GM12878 (cell line): ENCODE measurements at regions not wholly inside any gene's neighbourhood (a gene's known extent, or its start where the extent isn't known, plus 50 kb on each side); places are given as distances from the start of the nearest gene placed in this dataset.

Experiments
- ATAC-seq: fragments of 200-7000 bp; cut with Tn5 transposase; 3 replicates; pipeline ENCODE4 v1.9.1; 2020; ENCODE audit warnings: mild to moderate bottlenecking, moderate library complexity
- BruUV-seq: library from RNA; stranded (reverse); fragments of 400-500 nt; replicated peaks from 2 replicates; lab custom pipeline; 2021; lab: Mats Ljungman, UMichigan
- CTCF ChIA-PET: fragments of 300-600 bp; sonication (Branson Sonifier 250); formaldehyde crosslinking; extraction: SDS; loops from one replicate; lab custom pipeline; 2021; ENCODE audit warnings: inconsistent platforms; lab: Yijun Ruan, JAX
- POLR2A ChIA-PET: fragments of 350-600 bp; formaldehyde crosslinking; extraction: SDS; loops from one replicate; lab custom pipeline; 2021; ENCODE audit warnings: inconsistent platforms; lab: Charles Lee
- RAD21 ChIA-PET: fragments of 300-600 bp; sonication (Branson Sonifier 250); formaldehyde crosslinking; loops from one replicate; lab custom pipeline; 2023; ENCODE audit warnings: antibody characterized with exemption; ENCODE audit not compliant: unreplicated experiment; lab: Charles Lee
- SMC1A ChIA-PET: fragments of 300-600 bp; sonication (Branson Sonifier 250); formaldehyde crosslinking; loops from one replicate; lab custom pipeline; 2023; ENCODE audit not compliant: unreplicated experiment, uncharacterized antibody; lab: Charles Lee
- DNase-seq: peaks from one replicate; pipeline ENCODE4 v3.0.0-alpha.2; 2011; ENCODE audit warnings: low read depth, low spot score
- FAIRE-seq: peaks from 3 replicates; lab custom pipeline; 2011; peaks lifted over from hg19 to GRCh38; lab: Jason Lieb, UNC
- H2AFZ ChIP-seq: 2 replicates; pipeline ENCODE4 v1.6.0; 2011; ENCODE audit warnings: low read depth, low read length, control low read depth; ENCODE audit not compliant: control insufficient read depth
- H3K27ac ChIP-seq: 2 replicates; pipeline ENCODE4 v1.5.1; 2011; ENCODE audit warnings: control low read depth; ENCODE audit not compliant: control insufficient read depth, insufficient read depth
- H3K27me3 ChIP-seq, 2 experiments: replicated peaks in 1 of 2; 2 replicates each; pipeline versions ENCODE4 v1.6.0 to v1.6.1; 2011; ENCODE audit warnings: low read length in 1 of 2; ENCODE audit not compliant: control insufficient read depth in 2 of 2, insufficient read depth in 2 of 2
- H3K36me3 ChIP-seq, 2 experiments: 2 replicates each; pipeline ENCODE4 v1.5.1; 2011; ENCODE audit warnings: low read length in 1 of 2; ENCODE audit not compliant: control insufficient read depth in 2 of 2, insufficient read depth in 2 of 2
- H3K4me1 ChIP-seq: 2 replicates; pipeline ENCODE4 v1.6.1; 2011; ENCODE audit warnings: mild to moderate bottlenecking, low read length, moderate library complexity, mixed read lengths; ENCODE audit not compliant: control insufficient read depth, insufficient read depth
- H3K4me2 ChIP-seq: 2 replicates; pipeline ENCODE4 v1.6.0; 2011; ENCODE audit warnings: control low read depth; ENCODE audit not compliant: control insufficient read depth, insufficient read depth
- H3K4me3 ChIP-seq: fragments of 200-600 bp; sonication (generic); 2 replicates; pipeline ENCODE4 v1.5.1; 2016
- H3K79me2 ChIP-seq: 2 replicates; pipeline ENCODE4 v1.6.0; 2011; ENCODE audit warnings: low read length; ENCODE audit not compliant: control insufficient read depth, insufficient read depth
- H3K9ac ChIP-seq: 2 replicates; pipeline ENCODE4 v1.8.0; 2011; ENCODE audit warnings: low read length, control low read depth, mixed read lengths; ENCODE audit not compliant: control insufficient read depth, insufficient read depth
- H3K9me3 ChIP-seq: replicated peaks from 3 replicates; pipeline ENCODE4 v1.5.1; 2011; ENCODE audit warnings: mild to moderate bottlenecking, low read length; ENCODE audit not compliant: control insufficient read depth, insufficient read depth
- H4K20me1 ChIP-seq: 2 replicates; pipeline ENCODE4 v1.6.0; 2011; ENCODE audit not compliant: control insufficient read depth, insufficient read depth
- BHLHE40 ChIP-seq, 2 experiments: fragments of 450-650 bp in 1 of 2; IDR thresholded peaks; 2 replicates each; pipeline ENCODE4 v1.6.1; 2011 to 2017; ENCODE audit warnings: low read depth in 2 of 2, borderline replicate concordance in 1 of 2, improper control_type of control experiment in 1 of 2, low read length in 1 of 2, mild to moderate bottlenecking in 1 of 2
- CBX3 ChIP-seq: fragments of 200-600 bp; sonication (generic); IDR thresholded peaks from 2 replicates; pipeline ENCODE4 v1.6.1; 2016; ENCODE audit warnings: low read depth, borderline replicate concordance
- E2F8 ChIP-seq: fragments of 450-650 bp; IDR thresholded peaks from 2 replicates; pipeline ENCODE4 v1.6.1; 2018; ENCODE audit warnings: mild to moderate bottlenecking, low read depth, moderate library complexity; ENCODE audit not compliant: partially characterized antibody
- EP300 ChIP-seq, 2 experiments: fragments of 150-350 bp in 1 of 2; IDR thresholded peaks; 2 replicates each; pipeline ENCODE4 v1.6.1; 2011 to 2012; ENCODE audit warnings: low read depth in 2 of 2, low read length in 2 of 2, borderline replicate concordance in 1 of 2, improper control_type of control experiment in 1 of 2, inconsistent platforms in 1 of 2; ENCODE audit not compliant: control insufficient read depth in 1 of 2
- FOXK2 ChIP-seq: fragments of 450-650 bp; IDR thresholded peaks from 2 replicates; pipeline ENCODE4 v1.6.1; 2017; ENCODE audit warnings: mild to moderate bottlenecking, moderate library complexity
- IKZF1 ChIP-seq: fragments of 450-650 bp; conservative IDR thresholded peaks from 2 replicates; pipeline ENCODE4 v1.6.1; 2017; ENCODE audit warnings: antibody characterized with exemption, mild to moderate bottlenecking
- JUNB ChIP-seq: IDR thresholded peaks from 2 replicates; pipeline ENCODE4 v1.6.1; 2016; ENCODE audit warnings: antibody characterized with exemption, mild to moderate bottlenecking
- NFXL1 ChIP-seq: fragments of 450-650 bp; IDR thresholded peaks from 2 replicates; pipeline ENCODE4 v1.6.1; 2017; ENCODE audit warnings: antibody characterized with exemption, mild to moderate bottlenecking, borderline replicate concordance
- RCOR1 ChIP-seq: conservative IDR thresholded peaks from 2 replicates; pipeline ENCODE4 v1.6.1; 2012; ENCODE audit warnings: low read depth, low read length, improper control_type of control experiment
- RFX5 ChIP-seq: IDR thresholded peaks from 2 replicates; pipeline ENCODE4 v1.6.1; 2011; ENCODE audit warnings: low read depth, low read length, improper control_type of control experiment
- SMAD5 ChIP-seq: IDR thresholded peaks from 2 replicates; pipeline ENCODE4 v1.6.1; 2016; ENCODE audit warnings: antibody characterized with exemption, low read depth
- SREBF1 ChIP-seq: IDR thresholded peaks from 2 replicates; pipeline ENCODE4 v1.6.1; 2012; ENCODE audit warnings: mild to moderate bottlenecking, low read length
- SUPT20H ChIP-seq: IDR thresholded peaks from 2 replicates; pipeline ENCODE4 v1.6.1; 2011; ENCODE audit warnings: low read depth, mild to moderate bottlenecking, low read length, moderate library complexity, borderline replicate concordance; ENCODE audit not compliant: control insufficient read depth
- YBX1 ChIP-seq: fragments of 450-650 bp; IDR thresholded peaks from 2 replicates; pipeline ENCODE4 v1.6.1; 2016; ENCODE audit warnings: antibody characterized with exemption
- ZBTB11 ChIP-seq: fragments of 450-650 bp; formaldehyde crosslinking; IDR thresholded peaks from 2 replicates; pipeline ENCODE4 v1.5.0; 2022; ENCODE audit warnings: mild to moderate bottlenecking, missing genetic modification characterization
- ZBTB4 ChIP-seq: fragments of 450-650 bp; formaldehyde crosslinking; IDR thresholded peaks from 2 replicates; pipeline ENCODE4 v1.4.0; 2022; ENCODE audit warnings: mild to moderate bottlenecking, moderate library complexity
- WGBS: methylation state at CpG from one replicate; pipeline ENCODE4 v1.1.6; 2016; ENCODE audit warnings: low lambda C conversion rate; ENCODE audit not compliant: insufficient replicate concordance, insufficient coverage; ENCODE audit errors: missing lambda C conversion rate; 5-methylcytosine and 5-hydroxymethylcytosine counted together
- in situ Hi-C: fragments of 300-500 bp; cut with MboI; formaldehyde crosslinking; loops from 9 replicates; pipeline ENCODE4 v1.14.3; 2018; ENCODE audit warnings: mixed read lengths
- intact Hi-C: fragments of 100-400 bp; cut with micrococcal nuclease; formaldehyde crosslinking; loops from one replicate; pipeline ENCODE4 v1.14.2; 2022; ENCODE audit not compliant: unreplicated experiment

GRCh38 chr2:225999692-226000091, 600.2 kb downstream of the NYAP2 start:
- Histone ChIP-seq H4K20me1 (no peaks in the 10 kb centered on the region), H3K4me2 (no peak overlapping the region), H3K4me3 (no peak overlapping the region), H2AFZ (no peak overlapping the region), H3K9me3 (no peaks in the 10 kb centered on the region), H3K27ac (no peak overlapping the region), H3K9ac (no peak overlapping the region), H3K4me1 (no peaks in the 10 kb centered on the region), H3K27me3 (no peaks in the 10 kb centered on the region), H3K79me2 (no peaks in the 10 kb centered on the region), H3K36me3 (no peaks in the 10 kb centered on the region)
- ChIA-PET POLR2A (no interaction called here), SMC1A (no interaction called here), RAD21 (no interaction called here), CTCF (no interaction called here)
- no peak for FAIRE-seq
- intact Hi-C loops (no loop called here), in situ Hi-C loops (no loop called here)
- no peak for ATAC-seq
- BruUV-seq = no TSS peak
- WGBS = 31% methylated on average over 2 of the region's 2 CpGs
- no peak for TF ChIP-seq ZBTB4 (CRISPR knock-in tag)
- no peak for TF ChIP-seq SUPT20H
- TF ChIP-seq BHLHE40 (IDR thresholded peaks at IDR 0.05; ENCODE audit: borderline replicate concordance in 1 of 2, low read depth in 2 of 2, low read length in 1 of 2) = no peak
- no peak for TF ChIP-seq E2F8
- TF ChIP-seq SMAD5 = no peak
- no peak for TF ChIP-seq SREBF1
- TF ChIP-seq RCOR1 = no peak
- TF ChIP-seq NFXL1 = no peak
- TF ChIP-seq CBX3 = no peak
- no peak for TF ChIP-seq FOXK2
- TF ChIP-seq JUNB = no peak
- no peak for TF ChIP-seq IKZF1
- TF ChIP-seq EP300 (IDR thresholded peaks at IDR 0.05; ENCODE audit: borderline replicate concordance in 1 of 2, control insufficient read depth in 1 of 2, low read depth in 2 of 2, low read length in 2 of 2) = no peak
- no peak for TF ChIP-seq RFX5
- TF ChIP-seq YBX1 = no peak
- no peak for TF ChIP-seq ZBTB11
- DNase-seq = no peak
